CD4-positive, alpha-beta T cell treated with Interleukin-12 subunit alpha and Interleukin-12 subunit beta, for 1 hour (primary cell): ENCODE measurements at regions not wholly inside any gene's neighbourhood (a gene's known extent, or its start where the extent isn't known, plus 50 kb on each side); places are given as distances from the start of the nearest gene placed in this dataset.
"Not testable (repeated sequence)": the region's sequence is repeated elsewhere in the genome, so short reads cannot be mapped to it uniquely, and the experiment has no call there.

ENCODE experiments used
- DNase-seq: peaks from one replicate; pipeline ENCODE4 v3.0.0-alpha.2; 2020

- no peak for DNase-seq
Observed at GRCh38 chr9:74036549-74037231, 460.4 kb upstream of the RORB start.

GRCh38 chr9:74037274-74037673 lies 459.9 kb upstream of the RORB start:
- no peak for DNase-seq

- DNase-seq = no peak
Observed at GRCh38 chr9:74041588-74041987, 455.5 kb upstream of the RORB start.

- DNase-seq = no peak
Observed at GRCh38 chr9:74044844-74045243, 452.3 kb upstream of the RORB start.

- no peak for DNase-seq
Observed at GRCh38 chr9:74056023-74056422, 441.1 kb upstream of the RORB start.

GRCh38 chr9:74057051-74057450 lies 440.1 kb upstream of the RORB start:
- not testable (repeated sequence) for DNase-seq

GRCh38 chr9:74064702-74065101 lies 432.4 kb upstream of the RORB start:
- no peak for DNase-seq

GRCh38 chr9:74066128-74066527 lies 431.0 kb upstream of the RORB start:
- no peak for DNase-seq

GRCh38 chr9:74066605-74067004 lies 430.5 kb upstream of the RORB start:
- no peak for DNase-seq

GRCh38 chr9:74071502-74071901 lies 425.6 kb upstream of the RORB start:
- DNase-seq = no peak

GRCh38 chr9:74073897-74074296 lies 423.2 kb upstream of the RORB start:
- no peak for DNase-seq

GRCh38 chr9:74078647-74079046 lies 418.5 kb upstream of the RORB start:
- DNase-seq = no peak

GRCh38 chr9:74080652-74081051 lies 416.5 kb upstream of the RORB start:
- not testable (repeated sequence) for DNase-seq

- DNase-seq = no peak
Observed at GRCh38 chr9:74083681-74084433, 413.3 kb upstream of the RORB start.

- not testable (repeated sequence) for DNase-seq
Observed at GRCh38 chr9:74085384-74086037, 411.6 kb upstream of the RORB start.

- not testable (repeated sequence) for DNase-seq
Observed at GRCh38 chr9:74090921-74091320, 406.2 kb upstream of the RORB start.

GRCh38 chr9:74092491-74092834 lies 404.7 kb upstream of the RORB start:
- no peak for DNase-seq

- DNase-seq = not testable (repeated sequence)
Observed at GRCh38 chr9:74094037-74094436, 403.1 kb upstream of the RORB start.

- DNase-seq = no peak
Observed at GRCh38 chr9:74094766-74095165, 402.4 kb upstream of the RORB start.

- no peak for DNase-seq
Observed at GRCh38 chr9:74095925-74096324, 401.2 kb upstream of the RORB start.

- no peak for DNase-seq
Observed at GRCh38 chr9:74096420-74096819, 400.7 kb upstream of the RORB start.

- DNase-seq = no peak
Observed at GRCh38 chr9:74100042-74100441, 397.1 kb upstream of the RORB start.

- DNase-seq = not testable (repeated sequence)
Observed at GRCh38 chr9:74102148-74102547, 395.0 kb upstream of the RORB start.

- no peak for DNase-seq
Observed at GRCh38 chr9:74102702-74103101, 394.4 kb upstream of the RORB start.
